Immature natural killer cell (primary cell): ENCODE measurements at regions not wholly inside any gene's neighbourhood (a gene's known extent, or its start where the extent isn't known, plus 50 kb on each side); places are given as distances from the start of the nearest gene placed in this dataset.

Experiments used
- DNase-seq, 3 donors: peaks; one replicate each; pipeline ENCODE4 v3.0.0; 2022; ENCODE audit warnings: mixed read lengths in 1 of 3
- H3K27ac Mint-ChIP-seq, 6 donors: one replicate each; pipeline ENCODE4 v1.8.0; 2020; ENCODE audit warnings: mixed read lengths in 6 of 6, mild to moderate bottlenecking in 5 of 6, inconsistent platforms in 4 of 6, moderate library complexity in 3 of 6
- H3K27me3 Mint-ChIP-seq, 3 donors: one replicate each; pipeline ENCODE4 v1.8.0; 2020 to 2021; ENCODE audit warnings: low read depth in 3 of 3, mild to moderate bottlenecking in 3 of 3, mixed read lengths in 3 of 3, moderate library complexity in 3 of 3, inconsistent platforms in 1 of 3
- H3K36me3 Mint-ChIP-seq, 3 donors: one replicate each; pipeline ENCODE4 v1.8.0; 2020; ENCODE audit warnings: mixed read lengths in 3 of 3, inconsistent platforms in 2 of 3, mild to moderate bottlenecking in 2 of 3
- H3K4me1 Mint-ChIP-seq, 2 donors: one replicate each; pipeline ENCODE4 v1.8.0; 2020; ENCODE audit warnings: inconsistent platforms in 2 of 2, mild to moderate bottlenecking in 2 of 2, mixed read lengths in 2 of 2, moderate library complexity in 1 of 2
- H3K4me3 Mint-ChIP-seq, 5 donors: one replicate each; pipeline ENCODE4 v1.8.0; 2020; ENCODE audit warnings: mild to moderate bottlenecking in 5 of 5, mixed read lengths in 5 of 5, inconsistent platforms in 3 of 5, moderate library complexity in 3 of 5
- H3K9me3 Mint-ChIP-seq, 6 donors: one replicate each; pipeline ENCODE4 v1.8.0; 2020; ENCODE audit warnings: mild to moderate bottlenecking in 6 of 6, mixed read lengths in 6 of 6, inconsistent platforms in 4 of 6, moderate library complexity in 3 of 6

DNA sequence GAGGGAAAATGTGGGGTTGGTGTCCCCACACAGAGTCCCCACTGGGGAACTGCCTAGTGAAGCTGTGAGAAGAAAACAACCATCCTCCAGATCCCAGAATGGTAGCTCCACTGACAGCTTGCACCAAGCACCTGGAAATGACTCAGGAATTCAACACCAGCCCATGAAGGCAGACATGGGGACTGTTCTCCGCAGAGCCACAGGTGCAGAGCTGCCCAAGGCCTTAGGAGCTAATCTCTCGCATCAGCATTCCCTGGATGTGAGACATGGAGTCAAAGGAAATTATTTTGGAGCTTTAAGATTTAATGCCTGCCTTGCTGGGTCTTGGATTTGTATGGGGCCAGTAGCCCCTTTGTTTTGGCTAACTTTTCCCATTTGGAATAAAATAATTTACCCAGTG lies 367.9 kb downstream of the FAM133A start:
- Mint-ChIP-seq H3K27ac (no peak overlapping the region), H3K36me3 (no peaks in the 10 kb centered on the region), H3K4me3 (no peak overlapping the region), H3K4me1 (no peaks in the 10 kb centered on the region), H3K9me3 (peaks cover 0 to 4% (median 2%) of the 10 kb centered on the region in 6 donors), H3K27me3 (peaks cover 1 to 12% (median 2%) of the 10 kb centered on the region in 3 donors)
- no peak for DNase-seq

GRCh38 chrX:94045724-94046123 lies 371.7 kb downstream of the FAM133A start:
- Mint-ChIP-seq H3K27me3 (peaks cover 0 to 14% (median 1%) of the 10 kb centered on the region in 3 donors), H3K27ac (no peak overlapping the region), H3K9me3 (peaks cover 0 to 3% (median under 1%) of the 10 kb centered on the region in 6 donors), H3K36me3 (no peaks in the 10 kb centered on the region), H3K4me1 (no peaks in the 10 kb centered on the region), H3K4me3 (no peak overlapping the region)
- no peak for DNase-seq

GRCh38 chrX:94051926-94052325 lies 377.9 kb downstream of the FAM133A start:
- Mint-ChIP-seq H3K4me1 (no peaks in the 10 kb centered on the region), H3K4me3 (no peak overlapping the region)

GRCh38 chrX:94053575-94053974 lies 379.6 kb downstream of the FAM133A start:
- no peaks in the 10 kb centered on the region for H3K4me1 Mint-ChIP-seq

More at GRCh38 chrX:94051926-94052325, 377.9 kb downstream of the FAM133A start:
- DNase-seq, result no peak
- H3K27me3 Mint-ChIP-seq, result peaks cover 0 to 12% (median 2%) of the 10 kb centered on the region in 3 donors
- no peaks in the 10 kb centered on the region for H3K36me3 Mint-ChIP-seq
- peaks cover 0 to 3% (median 0%) of the 10 kb centered on the region in 6 donors for H3K9me3 Mint-ChIP-seq
- no peak overlapping the region for H3K27ac Mint-ChIP-seq

DNA sequence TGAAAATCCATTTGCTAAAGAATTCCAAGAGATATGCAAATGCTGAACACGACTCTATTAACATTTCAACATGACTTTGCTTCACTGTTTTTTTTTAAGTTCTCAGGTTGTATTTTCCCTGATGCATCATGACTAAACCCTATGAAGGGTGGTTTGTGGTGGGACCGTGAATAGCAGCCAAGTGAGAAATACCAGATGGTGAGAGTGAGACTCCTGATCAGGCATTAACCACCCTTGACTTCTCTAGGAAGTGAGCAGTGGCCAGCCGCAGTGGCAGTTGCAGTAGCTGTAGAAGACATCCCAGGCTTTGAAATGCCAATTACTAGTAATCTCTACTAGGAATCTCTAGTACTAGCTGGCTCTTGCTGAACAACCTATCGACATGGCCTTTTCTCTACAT lies 383.4 kb downstream of the FAM133A start:
- H3K36me3 Mint-ChIP-seq, result no peaks in the 10 kb centered on the region
- no peak overlapping the region for H3K4me3 Mint-ChIP-seq
- peaks cover 0 to 2% (median 0%) of the 10 kb centered on the region in 3 donors for H3K27me3 Mint-ChIP-seq
- H3K9me3 Mint-ChIP-seq, result peaks cover 0 to 7% (median 0%) of the 10 kb centered on the region in 6 donors
- no peaks in the 10 kb centered on the region for H3K4me1 Mint-ChIP-seq
- no peak overlapping the region for H3K27ac Mint-ChIP-seq
- DNase-seq, result no peak

More at GRCh38 chrX:94053575-94053974, 379.6 kb downstream of the FAM133A start:
- DNase-seq, result no peak
- no peaks in the 10 kb centered on the region for H3K36me3 Mint-ChIP-seq
- no peak overlapping the region for H3K27ac Mint-ChIP-seq
- H3K4me3 Mint-ChIP-seq, result no peak overlapping the region
- peaks cover 0 to 12% (median 2%) of the 10 kb centered on the region in 3 donors for H3K27me3 Mint-ChIP-seq
- peaks cover 0 to 3% (median 0%) of the 10 kb centered on the region in 6 donors for H3K9me3 Mint-ChIP-seq

GRCh38 chrX:94058728-94059382 lies 384.8 kb downstream of the FAM133A start:
- peaks cover 0 to 4% (median 0%) of the 10 kb centered on the region in 3 donors for H3K27me3 Mint-ChIP-seq
- H3K27ac Mint-ChIP-seq, result no peak overlapping the region
- DNase-seq, result no peak
- no peaks in the 10 kb centered on the region for H3K4me1 Mint-ChIP-seq
- no peak overlapping the region for H3K4me3 Mint-ChIP-seq
- peaks cover 0 to 7% (median 0%) of the 10 kb centered on the region in 6 donors for H3K9me3 Mint-ChIP-seq
- no peaks in the 10 kb centered on the region for H3K36me3 Mint-ChIP-seq

DNA sequence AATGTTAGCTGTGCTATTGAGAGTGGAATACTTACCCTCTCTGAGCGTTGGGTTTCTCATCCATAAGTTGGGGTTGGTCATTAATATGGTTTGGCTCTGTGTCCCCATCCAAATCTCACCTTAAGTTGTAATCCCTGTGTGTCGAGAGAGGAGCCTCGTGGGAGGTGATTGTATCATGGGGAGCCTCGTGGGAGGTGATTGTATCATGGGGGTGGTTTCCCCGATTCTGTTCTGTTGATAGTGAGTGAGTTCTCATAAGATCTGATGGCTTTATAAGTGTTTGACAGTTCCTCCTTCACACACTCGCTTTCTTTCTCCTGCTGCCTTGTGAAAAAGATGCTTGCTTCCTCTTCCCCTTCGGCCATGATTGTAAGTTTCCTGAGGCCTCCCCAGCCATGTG lies 391.1 kb downstream of the FAM133A start:
- no peak overlapping the region for H3K4me3 Mint-ChIP-seq
- H3K36me3 Mint-ChIP-seq, result no peaks in the 10 kb centered on the region
- H3K27ac Mint-ChIP-seq, result no peak overlapping the region
- H3K4me1 Mint-ChIP-seq, result no peaks in the 10 kb centered on the region
- DNase-seq, result no peak
- H3K27me3 Mint-ChIP-seq, result peaks cover 0 to 2% (median 2%) of the 10 kb centered on the region in 3 donors
- H3K9me3 Mint-ChIP-seq, result peaks cover 0 to 7% (median 2%) of the 10 kb centered on the region in 6 donors

DNA sequence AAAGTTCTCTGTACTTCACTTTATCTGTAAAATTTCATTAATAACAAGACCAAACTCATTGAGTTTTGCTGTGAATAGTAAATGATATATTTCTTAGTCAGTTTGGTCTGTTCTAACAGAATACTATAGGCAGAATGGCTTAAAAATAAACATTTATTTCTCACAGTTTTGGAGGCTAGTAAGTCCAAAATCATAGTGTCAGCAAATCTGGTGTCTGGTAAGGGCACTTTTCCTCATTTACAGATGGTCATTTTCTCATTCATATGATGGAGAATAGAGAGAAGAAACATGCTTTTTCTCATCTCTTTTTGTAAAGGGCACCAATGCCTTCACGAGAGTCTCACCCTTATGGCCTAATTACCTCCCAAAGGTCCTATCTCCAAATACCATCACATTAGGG lies 415.1 kb downstream of the FAM133A start:
- no peak overlapping the region for H3K27ac Mint-ChIP-seq
- no peaks in the 10 kb centered on the region for H3K36me3 Mint-ChIP-seq
- no peaks in the 10 kb centered on the region for H3K4me1 Mint-ChIP-seq
- no peak for DNase-seq
- H3K27me3 Mint-ChIP-seq, result peaks cover 0 to 3% (median 0%) of the 10 kb centered on the region in 3 donors
- no peak overlapping the region for H3K4me3 Mint-ChIP-seq
- no peaks in the 10 kb centered on the region for H3K9me3 Mint-ChIP-seq

DNA sequence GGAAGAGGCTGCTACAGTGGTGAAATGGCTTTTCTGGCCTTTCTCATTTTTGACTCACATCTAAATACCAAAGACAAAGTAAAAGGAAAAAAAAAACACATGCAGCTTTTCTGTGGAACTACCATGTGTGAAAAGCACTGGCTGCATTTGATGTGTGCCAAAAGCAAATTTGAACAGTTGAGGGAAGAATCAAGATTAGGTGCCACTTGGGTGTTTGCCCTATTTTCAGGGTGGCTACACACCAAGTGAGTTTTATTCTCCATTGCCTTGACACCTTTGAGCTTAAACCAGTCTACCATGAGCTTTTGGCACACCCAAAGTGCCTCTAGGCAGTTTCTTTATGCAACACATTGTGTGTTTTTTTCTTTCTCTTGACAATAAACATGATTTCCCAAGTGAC lies 423.9 kb downstream of the FAM133A start:
- Mint-ChIP-seq H3K9me3 (peaks cover 0 to 6% (median under 1%) of the 10 kb centered on the region in 6 donors), H3K4me1 (no peaks in the 10 kb centered on the region), H3K27ac (no peak overlapping the region), H3K27me3 (no peaks in the 10 kb centered on the region), H3K4me3 (no peak overlapping the region), H3K36me3 (no peaks in the 10 kb centered on the region)
- no peak for DNase-seq

DNA sequence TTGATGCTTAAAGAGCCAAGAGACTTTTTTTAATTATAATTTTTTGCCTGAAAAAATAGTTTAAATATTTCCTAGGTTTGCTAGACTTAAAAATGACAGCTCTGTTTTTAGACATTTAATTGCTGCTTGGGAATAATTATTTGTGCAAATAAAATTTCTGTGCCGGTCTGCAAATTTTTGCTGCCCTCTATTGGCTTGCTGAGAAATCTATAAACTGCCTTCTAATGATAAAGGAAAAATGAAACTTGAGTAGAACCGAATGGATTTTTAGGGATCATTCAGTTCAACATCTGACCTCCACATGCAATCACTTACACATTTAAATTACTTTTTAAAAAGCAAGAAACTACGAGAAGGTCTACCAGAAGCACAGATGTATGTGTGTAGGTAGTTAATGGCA lies 434.0 kb downstream of the FAM133A start:
- Mint-ChIP-seq H3K27ac (no peak overlapping the region), H3K36me3 (no peaks in the 10 kb centered on the region), H3K4me1 (no peaks in the 10 kb centered on the region), H3K27me3 (peaks cover 0 to 8% (median 0%) of the 10 kb centered on the region in 3 donors), H3K4me3 (no peak overlapping the region), H3K9me3 (peaks cover 0 to 9% (median 2%) of the 10 kb centered on the region in 6 donors)
- no peak for DNase-seq

DNA sequence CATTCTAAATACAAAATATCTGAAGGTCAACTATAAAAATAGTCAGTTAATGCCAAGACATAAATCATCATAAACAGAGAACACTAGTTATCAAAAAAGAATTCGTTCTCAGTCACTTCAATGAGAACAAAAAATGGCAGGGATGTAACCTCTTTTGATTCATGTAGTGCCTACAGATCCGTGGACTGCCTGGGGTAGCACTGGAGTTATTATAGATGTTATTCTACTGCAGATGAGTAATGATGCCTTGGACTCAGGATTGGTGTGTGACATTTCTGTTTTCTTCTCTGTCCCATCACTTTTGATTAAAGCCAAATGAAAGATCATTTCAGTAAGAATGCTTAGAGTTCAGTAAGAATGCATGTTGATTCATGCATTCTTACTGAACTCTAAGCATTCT lies 440.4 kb downstream of the FAM133A start:
- H3K27ac Mint-ChIP-seq, result no peak overlapping the region
- no peak for DNase-seq
- H3K4me1 Mint-ChIP-seq, result no peaks in the 10 kb centered on the region
- peaks cover 0 to 4% (median 3%) of the 10 kb centered on the region in 3 donors for H3K27me3 Mint-ChIP-seq
- peaks cover 0 to 8% (median 1%) of the 10 kb centered on the region in 6 donors for H3K9me3 Mint-ChIP-seq
- no peaks in the 10 kb centered on the region for H3K36me3 Mint-ChIP-seq
- no peak overlapping the region for H3K4me3 Mint-ChIP-seq

DNA sequence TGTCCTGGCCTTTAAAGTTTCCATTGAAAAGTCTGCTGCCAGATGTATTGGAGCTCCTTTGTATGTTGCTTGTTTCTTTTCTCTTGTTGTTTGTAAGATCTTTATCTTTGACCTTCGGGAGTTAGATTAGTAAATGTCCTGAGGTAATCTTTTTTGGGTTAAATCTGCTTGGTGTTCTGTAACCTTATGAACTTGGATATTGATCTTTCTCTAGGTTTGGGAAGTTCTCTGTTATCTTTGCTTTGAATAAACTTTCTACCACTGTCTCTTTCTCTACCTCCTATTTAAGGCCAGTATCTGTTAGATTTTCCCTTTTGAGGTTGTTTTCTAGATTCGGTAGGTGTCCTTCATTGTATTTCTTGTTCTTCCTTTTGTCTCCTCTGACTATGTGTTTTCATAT lies 447.8 kb downstream of the FAM133A start:
- Mint-ChIP-seq H3K9me3 (peaks cover 0 to 5% (median 1%) of the 10 kb centered on the region in 6 donors), H3K36me3 (no peaks in the 10 kb centered on the region), H3K4me3 (no peak overlapping the region), H3K27me3 (peaks cover 0 to 4% (median 2%) of the 10 kb centered on the region in 3 donors), H3K27ac (no peak overlapping the region), H3K4me1 (no peaks in the 10 kb centered on the region)
- no peak for DNase-seq

DNA sequence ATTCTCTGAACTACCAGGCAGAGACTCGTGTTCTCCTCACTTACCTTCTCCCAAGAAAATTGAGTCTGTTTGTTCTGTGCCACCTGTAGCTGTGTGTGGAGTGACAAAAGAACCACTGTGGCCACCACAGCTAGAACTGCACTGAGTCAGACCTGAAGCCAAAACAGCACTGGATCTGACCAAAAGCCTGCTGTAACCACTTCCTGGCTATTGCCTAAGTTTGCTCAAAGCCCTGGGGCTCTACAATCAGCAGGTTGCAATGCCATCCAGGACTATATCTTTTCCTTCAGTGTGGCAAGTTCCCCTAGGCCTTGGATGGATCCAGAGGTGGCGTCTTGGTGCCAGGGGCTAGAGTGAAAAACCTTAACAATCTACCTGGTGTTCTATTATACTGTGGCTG lies 449.1 kb downstream of the FAM133A start:
- no peaks in the 10 kb centered on the region for H3K36me3 Mint-ChIP-seq
- DNase-seq, result no peak
- no peak overlapping the region for H3K4me3 Mint-ChIP-seq
- no peaks in the 10 kb centered on the region for H3K4me1 Mint-ChIP-seq
- peaks cover 0 to 4% (median 2%) of the 10 kb centered on the region in 3 donors for H3K27me3 Mint-ChIP-seq
- no peak overlapping the region for H3K27ac Mint-ChIP-seq
- peaks cover 0 to 5% (median under 1%) of the 10 kb centered on the region in 6 donors for H3K9me3 Mint-ChIP-seq

- peaks cover 0 to 2% (median 0%) of the 10 kb centered on the region in 3 donors for H3K27me3 Mint-ChIP-seq
- H3K4me3 Mint-ChIP-seq, result no peak overlapping the region
- no peak for DNase-seq
- H3K27ac Mint-ChIP-seq, result no peak overlapping the region
- H3K9me3 Mint-ChIP-seq, result peaks cover 0 to 14% (median 2%) of the 10 kb centered on the region in 6 donors
- no peaks in the 10 kb centered on the region for H3K4me1 Mint-ChIP-seq
- no peaks in the 10 kb centered on the region for H3K36me3 Mint-ChIP-seq
These were observed 489.0 kb downstream of the FAM133A start for GRCh38 chrX:94162971-94163370.
